ENCODE measurements at regions not wholly inside any gene's neighbourhood (a gene's known extent, or its start where the extent isn't known, plus 50 kb on each side); places are given as distances from the start of the nearest gene placed in this dataset.

DNA sequence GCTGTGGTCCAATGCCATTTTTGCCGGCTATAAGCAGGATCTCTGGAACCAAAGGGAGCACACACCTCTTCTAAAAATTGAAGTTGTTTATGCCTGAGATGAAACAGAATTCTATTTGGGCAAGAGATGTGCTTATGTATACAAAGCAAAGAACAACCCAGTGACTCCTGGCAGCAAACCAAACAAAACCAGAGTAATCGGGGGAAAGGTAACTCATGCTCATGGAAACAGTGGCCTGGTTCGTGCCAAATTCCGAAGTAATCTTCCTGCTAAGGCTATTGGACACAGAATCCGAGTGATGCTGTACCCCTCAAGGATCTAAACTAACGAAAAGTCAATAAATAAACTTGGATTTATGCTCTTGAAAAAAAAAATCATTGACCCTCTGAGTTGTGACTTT lies 178.7 kb downstream of the CEMIP2 start:
- ChIA-PET CTCF (ENCODE audit: partially characterized antibody) (no interaction called here), POLR2A (ENCODE audit: partially characterized antibody) (no interaction called here)
- H3K27ac ChIP-seq (ENCODE audit: low read depth, low read length) = no peak overlapping the region
- no peaks in the 10 kb centered on the region for H4K20me1 ChIP-seq (replicated peaks in 1 of 2; ENCODE audit: control insufficient read depth in 1 of 2, insufficient read depth in 2 of 2, low read length in 2 of 2)
- no peak for TF ChIP-seq ZNF274 (IDR thresholded peaks at IDR 0.05; ENCODE audit: borderline replicate concordance, extremely low read depth, low read length)
- no peak for TF ChIP-seq FOSL1 (IDR thresholded peaks at IDR 0.05; ENCODE audit: insufficient read depth, low read depth, low read length)
- H3K4me2 ChIP-seq (ENCODE audit: insufficient read depth in 1 of 2, low read depth in 2 of 2, low read length in 2 of 2) = no peak overlapping the region
- no peak overlapping the region for H3K9ac ChIP-seq (replicated peaks in 1 of 4; ENCODE audit: extremely low read depth in 1 of 4, low read depth in 3 of 4, low read length in 3 of 4)
- WGBS, 2 experiments (ENCODE audit: extremely low coverage in 1 of 2, insufficient coverage in 1 of 2, insufficient read length in 1 of 2, insufficient replicate concordance in 2 of 2, low coverage in 1 of 2, low lambda C conversion rate in 2 of 2, missing lambda C conversion rate in 1 of 2) = 90% methylated on average over 6 of the region's 6 CpGs; no CpG with 5 or more reads in 1 of the 2 experiments
- H3K14ac ChIP-seq (ENCODE audit: insufficient read length) = no peak overlapping the region
- no peaks in the 10 kb centered on the region for H3K79me2 ChIP-seq (ENCODE audit: control insufficient read depth in 1 of 2, insufficient read depth in 2 of 2, low read length in 2 of 2)
- no peak overlapping the region for H2BK12ac ChIP-seq (ENCODE audit: low read depth, low read length)
- no peak overlapping the region for H2AK5ac ChIP-seq (ENCODE audit: low read depth, low read length)
- no peaks in the 10 kb centered on the region for H3K9me3 ChIP-seq (ENCODE audit: insufficient read depth in 2 of 2, low read depth in 1 of 2, low read length in 1 of 2)
- no peak overlapping the region for H2BK120ac ChIP-seq (replicated peaks; ENCODE audit: low read depth, low read length)
- H2BK20ac ChIP-seq (ENCODE audit: low read length) = no peak overlapping the region
- H4K91ac ChIP-seq (replicated peaks; ENCODE audit: insufficient read length, low read length) = no peak overlapping the region
- H3K23ac ChIP-seq (ENCODE audit: insufficient read length) = no peak overlapping the region
- H3K79me1 ChIP-seq (ENCODE audit: low read depth, low read length) = no peaks in the 10 kb centered on the region
- H3K4me1 ChIP-seq (replicated peaks in 1 of 4; ENCODE audit: control insufficient read depth in 3 of 4, insufficient read depth in 4 of 4, low read length in 3 of 4) = no peaks in the 10 kb centered on the region
- H3K18ac ChIP-seq (ENCODE audit: extremely low read depth, low read length) = no peak overlapping the region
- no peak overlapping the region for H2BK15ac ChIP-seq (ENCODE audit: low read length)
- no peak overlapping the region for H4K8ac ChIP-seq (ENCODE audit: extremely low read depth, insufficient read depth, low read length)
- H3K4me3 ChIP-seq (ENCODE audit: extremely low read depth in 1 of 4, insufficient read depth in 2 of 4, low read depth in 3 of 4, low read length in 4 of 4) = no peak overlapping the region
- FAIRE-seq (no peak), DNase-seq (ENCODE audit: low read depth in 1 of 2, low spot score in 2 of 2) (no peak)
- no peak overlapping the region for H2AFZ ChIP-seq (ENCODE audit: low read length)
- no peak overlapping the region for H4K5ac ChIP-seq (ENCODE audit: insufficient read length, low read depth, low read length)
- H3K27me3 ChIP-seq (replicated peaks in 1 of 4; ENCODE audit: control insufficient read depth in 3 of 4, extremely low read depth in 1 of 4, insufficient read depth in 3 of 4, low read length in 3 of 4) = no peaks in the 10 kb centered on the region
- no peak overlapping the region for H2BK5ac ChIP-seq (ENCODE audit: low read depth, low read length)
- H3K56ac ChIP-seq (replicated peaks; ENCODE audit: insufficient read length, low read depth, low read length) = no peak overlapping the region
- H3K4ac ChIP-seq (replicated peaks; ENCODE audit: insufficient read length, low read depth, low read length) = no peak overlapping the region
- no peaks in the 10 kb centered on the region for H3K23me2 ChIP-seq (ENCODE audit: low read depth, low read length)
- H3K36me3 ChIP-seq (ENCODE audit: control insufficient read depth in 2 of 4, insufficient read depth in 4 of 4, low read length in 3 of 4) = no peaks in the 10 kb centered on the region
